ENCODE measurements at regions not wholly inside any gene's neighbourhood (a gene's known extent, or its start where the extent isn't known, plus 50 kb on each side); places are given as distances from the start of the nearest gene placed in this dataset.
"Not testable (repeated sequence)": the region's sequence is repeated elsewhere in the genome, so short reads cannot be mapped to it uniquely, and the experiment has no call there.

DNA sequence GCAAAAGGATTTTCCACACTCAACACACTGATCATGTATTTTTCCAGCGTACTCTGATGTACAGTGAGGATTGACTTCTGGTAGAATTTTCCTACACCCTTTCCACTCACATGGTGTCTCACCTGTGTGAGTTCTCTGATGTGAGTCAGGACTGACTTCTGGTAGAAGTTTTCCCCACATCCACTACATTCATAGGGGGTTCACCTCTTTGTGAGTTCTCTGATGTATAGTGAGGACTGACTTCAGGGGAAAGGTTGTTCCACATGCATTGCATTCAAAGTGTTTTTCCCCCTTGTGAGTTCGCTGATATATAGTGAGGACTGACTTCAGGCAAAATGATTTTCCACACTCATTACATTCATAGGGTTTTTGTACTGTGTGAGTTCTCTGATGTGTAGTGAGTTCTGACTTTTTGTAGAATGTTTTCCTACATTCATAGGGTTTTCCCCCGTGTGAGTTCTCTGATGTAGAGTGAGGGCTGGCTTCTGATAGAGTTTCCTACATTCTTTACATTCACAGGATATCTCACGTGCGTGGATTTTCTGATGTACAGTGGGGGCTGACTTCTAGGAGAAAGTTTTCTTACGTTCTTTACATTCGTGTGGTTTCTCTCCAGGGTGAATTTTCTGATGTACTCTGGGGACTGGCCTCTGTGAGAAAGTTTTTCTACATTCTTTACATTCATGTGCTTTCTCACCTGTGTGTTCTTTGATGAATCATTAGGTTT lies 146.5 kb downstream of the GLRX3 start:
- no peaks in the 10 kb centered on the region for H3K4me1 Mint-ChIP-seq (ENCODE audit: low read depth)
- TF ChIP-seq, protein P1, sequence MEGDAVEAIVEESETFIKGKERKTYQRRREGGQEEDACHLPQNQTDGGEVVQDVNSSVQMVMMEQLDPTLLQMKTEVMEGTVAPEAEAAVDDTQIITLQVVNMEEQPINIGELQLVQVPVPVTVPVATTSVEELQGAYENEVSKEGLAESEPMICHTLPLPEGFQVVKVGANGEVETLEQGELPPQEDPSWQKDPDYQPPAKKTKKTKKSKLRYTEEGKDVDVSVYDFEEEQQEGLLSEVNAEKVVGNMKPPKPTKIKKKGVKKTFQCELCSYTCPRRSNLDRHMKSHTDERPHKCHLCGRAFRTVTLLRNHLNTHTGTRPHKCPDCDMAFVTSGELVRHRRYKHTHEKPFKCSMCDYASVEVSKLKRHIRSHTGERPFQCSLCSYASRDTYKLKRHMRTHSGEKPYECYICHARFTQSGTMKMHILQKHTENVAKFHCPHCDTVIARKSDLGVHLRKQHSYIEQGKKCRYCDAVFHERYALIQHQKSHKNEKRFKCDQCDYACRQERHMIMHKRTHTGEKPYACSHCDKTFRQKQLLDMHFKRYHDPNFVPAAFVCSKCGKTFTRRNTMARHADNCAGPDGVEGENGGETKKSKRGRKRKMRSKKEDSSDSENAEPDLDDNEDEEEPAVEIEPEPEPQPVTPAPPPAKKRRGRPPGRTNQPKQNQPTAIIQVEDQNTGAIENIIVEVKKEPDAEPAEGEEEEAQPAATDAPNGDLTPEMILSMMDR (IDR thresholded peaks at IDR 0.05) = no peak
- intact Hi-C loops (cut with micrococcal nuclease) = no loop called here
- ChIA-PET POLR2A (no interaction called here), CTCF (no interaction called here)
- no peak for DNase-seq
- H3K27ac Mint-ChIP-seq = no peak overlapping the region
- no peak overlapping the region for H3K4me3 Mint-ChIP-seq
- no peaks in the 10 kb centered on the region for H3K27me3 Mint-ChIP-seq
- ATAC-seq = no peak
- peaks cover 73% of the 10 kb centered on the region for H3K9me3 Mint-ChIP-seq
- H3K36me3 Mint-ChIP-seq (ENCODE audit: low read depth) = peaks cover 31% of the 10 kb centered on the region

DNA sequence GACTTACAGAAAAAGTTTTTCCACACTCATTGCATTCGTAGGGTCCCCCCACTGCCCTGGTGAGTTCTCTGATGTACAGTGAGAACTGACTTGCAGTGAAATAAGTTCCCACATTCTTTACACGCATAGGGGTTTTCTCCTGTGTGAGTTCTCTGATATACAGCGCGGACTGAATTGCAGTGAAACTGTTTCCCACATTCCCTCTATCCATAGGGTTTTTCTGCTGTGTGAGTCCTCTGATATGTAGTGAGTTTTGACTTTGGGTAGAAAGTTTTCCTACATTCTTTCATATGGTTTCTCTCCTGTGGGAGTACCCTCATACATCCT lies 147.0 kb downstream of the GLRX3 start:
- Mint-ChIP-seq H3K4me1 (ENCODE audit: low read depth) (no peaks in the 10 kb centered on the region), H3K4me3 (no peak overlapping the region), H3K36me3 (ENCODE audit: low read depth) (peaks cover 34% of the 10 kb centered on the region), H3K27ac (no peak overlapping the region), H3K9me3 (peaks cover 71% of the 10 kb centered on the region), H3K27me3 (no peaks in the 10 kb centered on the region)
- ChIA-PET CTCF (no interaction called here), POLR2A (no interaction called here)
- intact Hi-C loops (cut with micrococcal nuclease) = no loop called here
- TF ChIP-seq, protein P1 (IDR thresholded peaks at IDR 0.05) = no peak
- ATAC-seq (no peak), DNase-seq (no peak)

DNA sequence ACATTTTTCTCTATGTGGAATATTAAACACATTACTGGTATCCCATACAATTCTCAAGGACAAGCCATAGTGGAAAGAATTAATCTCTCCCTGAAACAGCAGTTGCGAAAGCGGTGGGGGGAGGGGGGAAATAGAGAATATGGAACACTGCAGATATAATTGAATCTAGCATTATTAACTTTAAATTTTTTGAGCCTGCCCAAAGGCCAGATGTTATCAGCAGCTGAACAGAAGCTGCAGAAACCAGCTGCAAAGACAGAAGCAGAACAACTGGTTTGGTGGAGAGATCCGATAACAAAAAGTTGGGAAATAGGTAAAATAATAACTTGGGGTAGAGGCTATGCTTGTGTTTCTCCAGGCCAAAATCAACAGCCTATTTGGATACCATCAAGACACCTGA lies 159.6 kb downstream of the GLRX3 start:
- H3K27me3 Mint-ChIP-seq; H3K4me3 Mint-ChIP-seq; intact Hi-C loops (cut with micrococcal nuclease); CTCF ChIA-PET; H3K27ac Mint-ChIP-seq; H3K36me3 Mint-ChIP-seq (ENCODE audit: low read depth); H3K4me1 Mint-ChIP-seq (ENCODE audit: low read depth); ATAC-seq; DNase-seq; POLR2A ChIA-PET: not testable (repeated sequence)
- peaks cover 57% of the 10 kb centered on the region for H3K9me3 Mint-ChIP-seq

DNA sequence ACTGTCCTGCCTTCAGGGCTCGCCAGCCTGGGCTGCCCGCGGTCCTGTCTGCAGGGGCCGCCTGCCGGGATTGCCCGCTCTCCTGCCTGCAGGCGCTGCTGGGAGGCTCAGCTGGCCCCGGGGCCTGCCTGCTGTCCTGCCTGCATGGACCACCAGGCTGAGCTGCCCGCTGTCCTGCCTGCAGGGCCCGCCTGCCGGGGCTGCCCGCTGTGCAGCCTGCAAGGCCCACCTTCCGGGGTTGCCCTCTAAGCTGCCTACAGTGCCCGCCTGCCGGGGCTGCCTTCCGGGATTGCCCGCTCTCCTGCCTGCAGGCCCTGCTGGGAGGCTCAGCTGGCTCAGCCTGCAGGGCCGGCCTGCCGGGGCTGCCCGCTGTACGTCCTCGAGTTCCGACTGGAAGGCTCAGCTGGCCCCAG lies 164.4 kb downstream of the GLRX3 start:
- POLR2A ChIA-PET = no interaction called here
- peak; percentile 69 for ATAC-seq
- H3K36me3 Mint-ChIP-seq (ENCODE audit: low read depth) = peaks cover 8% of the 10 kb centered on the region
- H3K4me3 Mint-ChIP-seq = peak overlapping the region; percentile 74
- no peak overlapping the region for H3K27ac Mint-ChIP-seq
- TF ChIP-seq, protein P1 (IDR thresholded peaks at IDR 0.05) = no peak
- peak; percentile 48 for DNase-seq
- no peaks in the 10 kb centered on the region for H3K4me1 Mint-ChIP-seq (ENCODE audit: low read depth)
- H3K27me3 Mint-ChIP-seq = no peaks in the 10 kb centered on the region
- intact Hi-C loops (cut with micrococcal nuclease) = no loop called here
- peaks cover 52% of the 10 kb centered on the region for H3K9me3 Mint-ChIP-seq
- CTCF ChIA-PET = interaction anchor here (1.1 kb wide), 1 partner anchor 111 kb away, joined by 4 read pairs; no protein-coding TSS in a partner anchor

DNA sequence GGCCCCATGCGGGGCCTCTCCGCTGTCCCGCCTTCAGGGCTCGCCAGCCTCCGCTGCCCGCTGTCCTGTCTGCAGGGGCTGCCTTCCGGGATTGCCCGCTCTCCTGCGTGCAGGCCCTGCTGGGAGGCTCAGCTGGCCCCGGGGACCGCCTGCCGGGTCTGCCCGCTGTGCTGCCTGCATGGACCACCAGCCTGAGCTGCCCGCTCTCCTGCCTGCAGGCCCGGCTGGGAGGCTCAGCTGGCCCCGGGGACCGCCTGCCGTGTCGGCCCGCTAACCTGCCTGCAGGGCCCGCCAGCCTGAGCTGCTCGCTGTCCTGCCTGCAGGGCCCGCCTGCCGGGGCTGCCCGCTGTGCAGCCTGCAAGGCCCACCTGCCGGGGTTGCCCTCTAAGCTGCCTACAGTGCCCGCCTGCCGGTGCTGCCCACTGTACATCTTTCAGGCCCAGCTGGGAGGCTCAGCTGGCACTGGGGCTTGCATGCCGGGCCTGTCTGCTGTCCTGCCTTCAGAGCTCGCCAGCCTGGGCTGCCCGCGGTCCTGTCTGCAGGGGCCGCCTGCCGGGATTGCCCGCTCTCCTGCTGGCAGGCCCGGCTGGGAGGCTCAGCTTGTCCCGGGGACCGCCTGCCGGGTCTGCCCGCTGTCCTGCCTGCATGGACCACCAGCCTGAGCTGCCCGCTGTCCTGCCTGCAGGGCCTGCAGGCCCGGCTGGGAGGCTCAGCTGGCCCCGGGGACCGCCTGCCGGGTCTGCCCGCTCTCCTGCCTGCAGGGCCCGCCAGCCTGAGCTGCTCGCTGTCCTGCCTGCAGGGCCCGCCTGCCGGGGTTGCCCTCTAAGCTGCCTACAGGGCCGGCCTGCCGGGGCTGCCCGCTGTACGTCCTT lies 165.1 kb downstream of the GLRX3 start:
- CTCF ChIA-PET = interaction anchor here (1.1 kb wide), 1 partner anchor 112 kb away, joined by 4 read pairs; no protein-coding TSS in a partner anchor
- no peaks in the 10 kb centered on the region for H3K4me1 Mint-ChIP-seq (ENCODE audit: low read depth)
- intact Hi-C loops (cut with micrococcal nuclease) = no loop called here
- peaks cover 54% of the 10 kb centered on the region for H3K9me3 Mint-ChIP-seq
- H3K27ac Mint-ChIP-seq = peak overlapping the region; percentile 72
- POLR2A ChIA-PET = no interaction called here
- TF ChIP-seq, protein P1 (IDR thresholded peaks at IDR 0.05) = no peak
- ATAC-seq = peak; percentile 73
- peak overlapping the region; percentile 74 for H3K4me3 Mint-ChIP-seq
- H3K27me3 Mint-ChIP-seq = no peaks in the 10 kb centered on the region
- DNase-seq = peak; percentile 53
- peaks cover 8% of the 10 kb centered on the region for H3K36me3 Mint-ChIP-seq (ENCODE audit: low read depth)

Data from activated CD8-positive, alpha-beta T cell treated with anti-CD3 and anti-CD28 coated beads for 36 hours (primary cell).